GM23338 (cell line): ENCODE measurements at regions not wholly inside any gene's neighbourhood (a gene's known extent, or its start where the extent isn't known, plus 50 kb on each side); places are given as distances from the start of the nearest gene placed in this dataset.

ENCODE experiments used
- CREB1 ChIP-seq: fragments of 250-450 bp; sonication (Bioruptor Pico); IDR thresholded peaks from 2 replicates; pipeline ENCODE4 v1.5.0; 2020; ENCODE audit warnings: low read depth, mild to moderate bottlenecking, moderate library complexity
- POLR2AphosphoS5 ChIP-seq: IDR thresholded peaks from 2 replicates; pipeline ENCODE4 v1.6.1; 2016; ENCODE audit warnings: antibody characterized with exemption, low read depth
- ZNF114 ChIP-seq: fragments of 250-450 bp; sonication (Bioruptor Pico); IDR thresholded peaks from 2 replicates; pipeline ENCODE4 v1.5.0; 2020; ENCODE audit warnings: mild to moderate bottlenecking, moderate library complexity
- TF ChIP-seq, protein P1 (sequence below), 2 experiments: fragments of 200-600 bp in 1 of 2; sonication (generic) in 1 of 2; conservative IDR thresholded peaks; 2 replicates each; pipeline versions ENCODE4 v1.5.1 to v1.6.1; 2016 to 2017; ENCODE audit warnings: antibody characterized with exemption in 2 of 2, low read depth in 2 of 2, mild to moderate bottlenecking in 2 of 2, moderate library complexity in 1 of 2

DNA sequence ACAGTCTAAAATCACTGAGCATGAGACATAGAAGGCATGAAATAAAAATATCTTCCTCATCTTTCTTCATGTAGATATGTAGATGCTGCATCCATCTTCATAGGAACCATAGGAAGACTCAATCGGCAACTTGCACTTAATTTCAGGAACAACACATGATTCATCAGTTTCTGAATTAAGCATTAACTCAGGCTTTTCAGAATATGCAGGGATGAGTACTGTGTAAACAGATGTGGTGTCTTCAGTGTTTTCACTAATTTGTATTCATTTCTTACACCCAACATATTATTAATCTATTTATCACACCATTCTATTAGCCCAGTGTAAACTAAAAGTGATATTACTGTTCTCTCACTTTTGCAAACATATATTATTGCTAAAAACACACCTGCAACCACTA lies 305.9 kb upstream of the DAB2 start:
- TF ChIP-seq, protein P1, sequence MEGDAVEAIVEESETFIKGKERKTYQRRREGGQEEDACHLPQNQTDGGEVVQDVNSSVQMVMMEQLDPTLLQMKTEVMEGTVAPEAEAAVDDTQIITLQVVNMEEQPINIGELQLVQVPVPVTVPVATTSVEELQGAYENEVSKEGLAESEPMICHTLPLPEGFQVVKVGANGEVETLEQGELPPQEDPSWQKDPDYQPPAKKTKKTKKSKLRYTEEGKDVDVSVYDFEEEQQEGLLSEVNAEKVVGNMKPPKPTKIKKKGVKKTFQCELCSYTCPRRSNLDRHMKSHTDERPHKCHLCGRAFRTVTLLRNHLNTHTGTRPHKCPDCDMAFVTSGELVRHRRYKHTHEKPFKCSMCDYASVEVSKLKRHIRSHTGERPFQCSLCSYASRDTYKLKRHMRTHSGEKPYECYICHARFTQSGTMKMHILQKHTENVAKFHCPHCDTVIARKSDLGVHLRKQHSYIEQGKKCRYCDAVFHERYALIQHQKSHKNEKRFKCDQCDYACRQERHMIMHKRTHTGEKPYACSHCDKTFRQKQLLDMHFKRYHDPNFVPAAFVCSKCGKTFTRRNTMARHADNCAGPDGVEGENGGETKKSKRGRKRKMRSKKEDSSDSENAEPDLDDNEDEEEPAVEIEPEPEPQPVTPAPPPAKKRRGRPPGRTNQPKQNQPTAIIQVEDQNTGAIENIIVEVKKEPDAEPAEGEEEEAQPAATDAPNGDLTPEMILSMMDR (conservative IDR thresholded peaks at IDR 0.05; ENCODE audit: low read depth in 2 of 2): no peak
- TF ChIP-seq POLR2AphosphoS5 (no peak), ZNF114 (CRISPR knock-in tag) (no peak), CREB1 (CRISPR knock-in tag) (no peak)
